NCI-H187 treated with DMSO at 0.1 percent for 48 hours (cell line): ENCODE measurements at regions not wholly inside any gene's neighbourhood (a gene's known extent, or its start where the extent isn't known, plus 50 kb on each side); places are given as distances from the start of the nearest gene placed in this dataset.

Experiments used
- DNase-seq: peaks from one replicate; lab custom pipeline; 2025; lab: John Stamatoyannopoulos, UW

GRCh38 chr6:22467645-22468044 is 101.7 kb upstream of the HDGFL1 start:
- no peak for DNase-seq

- no peak for DNase-seq
These were observed 101.0 kb upstream of the HDGFL1 start for GRCh38 chr6:22468256-22468965.

- no peak for DNase-seq
These were observed 98.8 kb upstream of the HDGFL1 start for GRCh38 chr6:22470454-22471131.

- DNase-seq: no peak
These were observed 98.2 kb upstream of the HDGFL1 start for GRCh38 chr6:22471132-22471690.

- DNase-seq: no peak
These were observed 97.6 kb upstream of the HDGFL1 start for GRCh38 chr6:22471746-22472145.

GRCh38 chr6:22473991-22474682 is 95.2 kb upstream of the HDGFL1 start:
- no peak for DNase-seq

- DNase-seq: no peak
These were observed 92.5 kb upstream of the HDGFL1 start for GRCh38 chr6:22476811-22477390.

- DNase-seq: no peak
These were observed 72.1 kb upstream of the HDGFL1 start for GRCh38 chr6:22497276-22497675.

- no peak for DNase-seq
These were observed 69.6 kb upstream of the HDGFL1 start for GRCh38 chr6:22499815-22500214.

- no peak for DNase-seq
These were observed 62.9 kb upstream of the HDGFL1 start for GRCh38 chr6:22506496-22506895.

GRCh38 chr6:22512686-22513427 is 56.5 kb upstream of the HDGFL1 start:
- no peak for DNase-seq

GRCh38 chr6:22513667-22514066 is 55.7 kb upstream of the HDGFL1 start:
- DNase-seq: no peak

GRCh38 chr6:22519237-22519636 is 50.1 kb upstream of the HDGFL1 start:
- no peak for DNase-seq
